SK-N-SH (cell line): ENCODE measurements at regions not wholly inside any gene's neighbourhood (a gene's known extent, or its start where the extent isn't known, plus 50 kb on each side); places are given as distances from the start of the nearest gene placed in this dataset.

Experiments
- CTCF ChIA-PET: fragments of 300-600, 350-600 bp; formaldehyde crosslinking; extraction: SDS; loops from one replicate; lab custom pipeline; 2021; lab: Yijun Ruan, JAX
- POLR2A ChIA-PET: fragments of 350-600 bp; sonication (Branson Sonifier 250); formaldehyde crosslinking; extraction: SDS; loops from one replicate; lab custom pipeline; 2020; ENCODE audit warnings: antibody characterized with exemption, inconsistent platforms; lab: Yijun Ruan, JAX
- DNase-seq: peaks from one replicate; pipeline ENCODE4 v3.0.0; 2012
- H2AFZ ChIP-seq: fragments of 200-600 bp; sonication (generic); 2 replicates; pipeline ENCODE4 v1.8.1; 2016; ENCODE audit warnings: antibody characterized with exemption, mild to moderate bottlenecking, low read depth
- H3F3A ChIP-seq: fragments of 200-600 bp; sonication (generic); replicated peaks from 2 replicates; pipeline ENCODE3; 2016; ENCODE audit warnings: antibody characterized with exemption, mild to moderate bottlenecking; ENCODE audit not compliant: insufficient read depth
- H3K27ac ChIP-seq, 2 experiments: fragments of 200-500 bp in 1 of 2; fragments of 200-600 bp in 1 of 2; sonication (Bioruptor generic) in 1 of 2; sonication (generic), shearing (Covaris generic) in 1 of 2; 2 replicates each; pipeline versions ENCODE4 v1.5.1 to v1.6.1; 2014 to 2016; ENCODE audit warnings: low read depth in 2 of 2, inconsistent platforms in 1 of 2, low read length in 1 of 2, mild to moderate bottlenecking in 1 of 2, mixed read lengths in 1 of 2
- H3K27me3 ChIP-seq: fragments of 200-600 bp; sonication (generic), shearing (Covaris generic); 2 replicates; pipeline ENCODE4 v1.6.1; 2016; ENCODE audit warnings: mixed run types; ENCODE audit not compliant: insufficient read depth
- H3K36me3 ChIP-seq, 2 experiments: fragments of 200-500 bp in 1 of 2; fragments of 200-600 bp in 1 of 2; sonication (Bioruptor generic) in 1 of 2; sonication (generic) in 1 of 2; replicated peaks in 1 of 2; 2 replicates each; pipeline versions ENCODE3 to v1.5.1; 2014 to 2016; ENCODE audit warnings: low read length in 1 of 2, mild to moderate bottlenecking in 1 of 2; ENCODE audit not compliant: insufficient read depth in 2 of 2, control insufficient read depth in 1 of 2
- H3K4me1 ChIP-seq, 2 experiments: fragments of 200-500 bp in 1 of 2; fragments of 200-600 bp in 1 of 2; sonication (Bioruptor generic) in 1 of 2; sonication (generic), shearing (Covaris generic) in 1 of 2; 2 replicates each; pipeline versions ENCODE4 v1.5.1 to v1.6.1; 2014 to 2016; ENCODE audit warnings: low read depth in 1 of 2, low read length in 1 of 2, mixed run types in 1 of 2; ENCODE audit not compliant: insufficient read depth in 2 of 2, control insufficient read depth in 1 of 2
- H3K4me2 ChIP-seq: fragments of 200-600 bp; sonication (generic), shearing (Covaris generic); 2 replicates; pipeline ENCODE4 v1.6.1; 2017; ENCODE audit warnings: mixed run types
- H3K4me3 ChIP-seq, 2 experiments: fragments of 200-500 bp in 1 of 2; fragments of 200-600 bp in 1 of 2; sonication (Bioruptor generic) in 1 of 2; sonication (generic), shearing (Covaris generic) in 1 of 2; 2 replicates each; pipeline versions ENCODE4 v1.5.1 to v1.8.1; 2014 to 2016; ENCODE audit warnings: low read depth in 2 of 2, inconsistent platforms in 1 of 2, low read length in 1 of 2, mild to moderate bottlenecking in 1 of 2, mixed read lengths in 1 of 2, moderate library complexity in 1 of 2
- H3K79me2 ChIP-seq: fragments of 200-600 bp; sonication (generic); 2 replicates; pipeline ENCODE4 v1.8.1; 2017; ENCODE audit warnings: mild to moderate bottlenecking; ENCODE audit not compliant: insufficient read depth
- H3K9ac ChIP-seq: fragments of 200-600 bp; sonication (generic); 2 replicates; pipeline ENCODE4 v1.6.1; 2017; ENCODE audit warnings: mixed run types
- H3K9me2 ChIP-seq: fragments of 200-600 bp; sonication (generic); 2 replicates; pipeline ENCODE4 v1.6.1; 2017; ENCODE audit warnings: mixed run types
- H3K9me3 ChIP-seq: fragments of 200-600 bp; sonication (generic); 2 replicates; pipeline ENCODE4 v1.6.1; 2017; ENCODE audit warnings: mixed run types, mild to moderate bottlenecking, moderate library complexity
- H4K20me1 ChIP-seq: fragments of 200-600 bp; sonication (generic); 2 replicates; pipeline ENCODE4 v1.6.1; 2017; ENCODE audit warnings: mild to moderate bottlenecking, mixed run types; ENCODE audit not compliant: insufficient read depth
- EP300 ChIP-seq, 2 experiments: IDR thresholded peaks; 2 replicates each; pipeline versions ENCODE4 v1.4.0 to v1.6.1; 2012; ENCODE audit warnings: borderline replicate concordance in 1 of 2, low read depth in 1 of 2, low read length in 1 of 2
- MEF2A ChIP-seq: IDR thresholded peaks from 2 replicates; pipeline ENCODE4 v1.4.0; 2012; ENCODE audit warnings: low read depth, borderline replicate concordance
- RAD21 ChIP-seq: IDR thresholded peaks from 2 replicates; pipeline ENCODE4 v1.6.1; 2012; ENCODE audit warnings: mild to moderate bottlenecking, low read length
- SMC3 ChIP-seq: IDR thresholded peaks from 2 replicates; pipeline ENCODE4 v1.6.1; 2012; ENCODE audit warnings: low read depth, low read length, improper control_type of control experiment
- TCF12 ChIP-seq: IDR thresholded peaks from 2 replicates; pipeline ENCODE4 v1.4.0; 2012
- TEAD4 ChIP-seq: IDR thresholded peaks from 2 replicates; pipeline ENCODE4 v1.4.0; 2012; ENCODE audit warnings: mild to moderate bottlenecking, borderline replicate concordance; ENCODE audit not compliant: insufficient read depth
- YY1 ChIP-seq: IDR thresholded peaks from 2 replicates; pipeline ENCODE4 v1.4.0; 2012; ENCODE audit warnings: low read depth, mild to moderate bottlenecking
- WGBS: methylation state at CpG from one replicate; pipeline ENCODE4 v1.1.6; 2017; ENCODE audit warnings: low lambda C conversion rate; 5-methylcytosine and 5-hydroxymethylcytosine counted together
- TF ChIP-seq, protein P1 (sequence below): fragments of 200-600 bp; sonication (generic); IDR thresholded peaks from 2 replicates; pipeline ENCODE4 v1.6.1; 2017; ENCODE audit warnings: antibody characterized with exemption, mild to moderate bottlenecking, moderate library complexity
- TF ChIP-seq, protein P2 (sequence below): IDR thresholded peaks from 2 replicates; pipeline ENCODE4 v1.4.0; 2012; ENCODE audit warnings: low read depth, borderline replicate concordance
- TF ChIP-seq, protein P3 (sequence below): IDR thresholded peaks from 2 replicates; pipeline ENCODE4; 2012
- TF ChIP-seq, protein P4 (sequence below): fragments of 150-350 bp; IDR thresholded peaks from 2 replicates; pipeline ENCODE4 v1.6.1; 2016; ENCODE audit warnings: mild to moderate bottlenecking, low read depth, low read length

DNA sequence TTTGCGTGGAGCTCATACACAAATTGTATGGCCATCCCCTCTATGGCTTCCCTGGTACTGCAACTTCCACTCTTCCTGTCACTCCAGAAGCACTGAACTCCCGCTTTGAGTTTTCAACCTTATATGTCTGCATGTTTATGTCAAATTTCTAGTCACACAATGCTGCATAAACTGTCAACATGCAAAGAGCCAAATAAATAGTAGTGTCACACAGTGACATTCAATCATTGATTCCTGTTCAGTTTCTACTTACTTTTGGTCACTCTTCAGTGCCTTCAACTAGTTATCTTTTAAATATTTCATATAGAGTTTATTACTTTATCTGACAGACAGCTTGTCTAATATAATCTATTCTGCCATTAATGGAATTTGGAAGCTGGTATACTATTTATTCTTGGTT, 149.3 kb downstream of the SPANXN1 start:
- WGBS, result 8% methylated on average over 2 of the region's 2 CpGs
- no peak for TF ChIP-seq TEAD4
- TF ChIP-seq TCF12, result no peak
- TF ChIP-seq EP300 (IDR thresholded peaks at IDR 0.05; ENCODE audit: borderline replicate concordance in 1 of 2, low read depth in 1 of 2, low read length in 1 of 2), result no peak
- TF ChIP-seq, protein P1, sequence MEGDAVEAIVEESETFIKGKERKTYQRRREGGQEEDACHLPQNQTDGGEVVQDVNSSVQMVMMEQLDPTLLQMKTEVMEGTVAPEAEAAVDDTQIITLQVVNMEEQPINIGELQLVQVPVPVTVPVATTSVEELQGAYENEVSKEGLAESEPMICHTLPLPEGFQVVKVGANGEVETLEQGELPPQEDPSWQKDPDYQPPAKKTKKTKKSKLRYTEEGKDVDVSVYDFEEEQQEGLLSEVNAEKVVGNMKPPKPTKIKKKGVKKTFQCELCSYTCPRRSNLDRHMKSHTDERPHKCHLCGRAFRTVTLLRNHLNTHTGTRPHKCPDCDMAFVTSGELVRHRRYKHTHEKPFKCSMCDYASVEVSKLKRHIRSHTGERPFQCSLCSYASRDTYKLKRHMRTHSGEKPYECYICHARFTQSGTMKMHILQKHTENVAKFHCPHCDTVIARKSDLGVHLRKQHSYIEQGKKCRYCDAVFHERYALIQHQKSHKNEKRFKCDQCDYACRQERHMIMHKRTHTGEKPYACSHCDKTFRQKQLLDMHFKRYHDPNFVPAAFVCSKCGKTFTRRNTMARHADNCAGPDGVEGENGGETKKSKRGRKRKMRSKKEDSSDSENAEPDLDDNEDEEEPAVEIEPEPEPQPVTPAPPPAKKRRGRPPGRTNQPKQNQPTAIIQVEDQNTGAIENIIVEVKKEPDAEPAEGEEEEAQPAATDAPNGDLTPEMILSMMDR, result no peak
- TF ChIP-seq MEF2A, result no peak
- TF ChIP-seq, protein P2, sequence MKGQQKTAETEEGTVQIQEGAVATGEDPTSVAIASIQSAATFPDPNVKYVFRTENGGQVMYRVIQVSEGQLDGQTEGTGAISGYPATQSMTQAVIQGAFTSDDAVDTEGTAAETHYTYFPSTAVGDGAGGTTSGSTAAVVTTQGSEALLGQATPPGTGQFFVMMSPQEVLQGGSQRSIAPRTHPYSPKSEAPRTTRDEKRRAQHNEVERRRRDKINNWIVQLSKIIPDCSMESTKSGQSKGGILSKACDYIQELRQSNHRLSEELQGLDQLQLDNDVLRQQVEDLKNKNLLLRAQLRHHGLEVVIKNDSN, result no peak
- H3K36me3 ChIP-seq, result no peaks in the 10 kb centered on the region

GRCh38 chrX:145405012-145405411, 157.7 kb downstream of the SPANXN1 start:
- Histone ChIP-seq H3K27me3 (no peaks in the 10 kb centered on the region), H4K20me1 (no peaks in the 10 kb centered on the region), H3K79me2 (no peaks in the 10 kb centered on the region), H3F3A (no peaks in the 10 kb centered on the region), H3K9ac (no peak overlapping the region), H3K9me2 (no peaks in the 10 kb centered on the region), H2AFZ (no peak overlapping the region), H3K4me3 (peak overlapping the region in 1 of 2 experiments; percentile 13; a peak in 1 of 4 replicates), H3K27ac (no peak overlapping the region), H3K9me3 (no peaks in the 10 kb centered on the region), H3K4me1 (no peaks in the 10 kb centered on the region), H3K4me2 (no peak overlapping the region), H3K36me3 (no peaks in the 10 kb centered on the region)
- 3% methylated on average over 1 of the region's 1 CpG for WGBS
- peak; percentile 29 for DNase-seq
- CTCF ChIA-PET, result interaction anchor here (0.8 kb wide), 1 partner anchor 12 kb away, joined by 4 read pairs; no protein-coding TSS in a partner anchor
- TF ChIP-seq, protein P3, sequence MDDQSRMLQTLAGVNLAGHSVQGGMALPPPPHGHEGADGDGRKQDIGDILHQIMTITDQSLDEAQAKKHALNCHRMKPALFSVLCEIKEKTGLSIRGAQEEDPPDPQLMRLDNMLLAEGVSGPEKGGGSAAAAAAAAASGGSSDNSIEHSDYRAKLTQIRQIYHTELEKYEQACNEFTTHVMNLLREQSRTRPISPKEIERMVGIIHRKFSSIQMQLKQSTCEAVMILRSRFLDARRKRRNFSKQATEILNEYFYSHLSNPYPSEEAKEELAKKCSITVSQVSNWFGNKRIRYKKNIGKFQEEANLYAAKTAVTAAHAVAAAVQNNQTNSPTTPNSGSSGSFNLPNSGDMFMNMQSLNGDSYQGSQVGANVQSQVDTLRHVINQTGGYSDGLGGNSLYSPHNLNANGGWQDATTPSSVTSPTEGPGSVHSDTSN, result no peak
- TF ChIP-seq SMC3 (peak; percentile 26; the same call in 1 of the 2 replicates), YY1 (no peak), RAD21 (peak; percentile 50)
- TF ChIP-seq, protein P4, sequence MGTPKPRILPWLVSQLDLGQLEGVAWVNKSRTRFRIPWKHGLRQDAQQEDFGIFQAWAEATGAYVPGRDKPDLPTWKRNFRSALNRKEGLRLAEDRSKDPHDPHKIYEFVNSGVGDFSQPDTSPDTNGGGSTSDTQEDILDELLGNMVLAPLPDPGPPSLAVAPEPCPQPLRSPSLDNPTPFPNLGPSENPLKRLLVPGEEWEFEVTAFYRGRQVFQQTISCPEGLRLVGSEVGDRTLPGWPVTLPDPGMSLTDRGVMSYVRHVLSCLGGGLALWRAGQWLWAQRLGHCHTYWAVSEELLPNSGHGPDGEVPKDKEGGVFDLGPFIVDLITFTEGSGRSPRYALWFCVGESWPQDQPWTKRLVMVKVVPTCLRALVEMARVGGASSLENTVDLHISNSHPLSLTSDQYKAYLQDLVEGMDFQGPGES, result no peak
- TF ChIP-seq, protein P1, result peak; percentile 74
- POLR2A ChIA-PET, result no interaction called here

More for the DNA sequence above, 149.3 kb downstream of the SPANXN1 start:
- Histone ChIP-seq H3K4me3 (no peak overlapping the region), H3K27me3 (no peaks in the 10 kb centered on the region), H3K9me2 (no peaks in the 10 kb centered on the region), H2AFZ (no peak overlapping the region), H3K79me2 (no peaks in the 10 kb centered on the region), H4K20me1 (no peaks in the 10 kb centered on the region), H3K9ac (no peak overlapping the region), H3K27ac (no peak overlapping the region), H3K4me1 (no peaks in the 10 kb centered on the region), H3F3A (no peaks in the 10 kb centered on the region), H3K4me2 (no peak overlapping the region), H3K9me3 (no peaks in the 10 kb centered on the region)
- ChIA-PET POLR2A (no interaction called here), CTCF (interaction anchor here (0.7 kb wide), 1 partner anchor 871 kb away, joined by 3 read pairs; no protein-coding TSS in a partner anchor)
- DNase-seq, result no peak
